PC-9 (cell line): ENCODE measurements at regions not wholly inside any gene's neighbourhood (a gene's known extent, or its start where the extent isn't known, plus 50 kb on each side); places are given as distances from the start of the nearest gene placed in this dataset.

Experiments used
- BruUV-seq: library from RNA; stranded (reverse); fragments of 400-500 nt; replicated peaks from 2 replicates; lab custom pipeline; 2021; lab: Mats Ljungman, UMichigan
- CTCF ChIA-PET: fragments of 300-600 bp; sonication (Branson Sonifier 250); formaldehyde crosslinking; loops from one replicate; lab custom pipeline; 2022; ENCODE audit warnings: antibody characterized with exemption; lab: Charles Lee
- POLR2A ChIA-PET: fragments of 300-600 bp; sonication (Branson Sonifier 250); formaldehyde crosslinking; loops from one replicate; lab custom pipeline; 2022; ENCODE audit warnings: antibody characterized with exemption; ENCODE audit not compliant: unreplicated experiment; lab: Charles Lee
- DNase-seq, 2 experiments: peaks; one replicate each; pipeline versions ENCODE4 v3.0.0 to v3.0.0-alpha.2; 2015 to 2022; ENCODE audit warnings: mixed read lengths in 1 of 2
- H2AFZ ChIP-seq: fragments of 200-600 bp; sonication (generic); 2 replicates; pipeline ENCODE4 v1.8.1; 2017; ENCODE audit warnings: antibody characterized with exemption
- H3F3A ChIP-seq: fragments of 200-600 bp; sonication (generic); 2 replicates; pipeline ENCODE4 v1.8.1; 2017; ENCODE audit warnings: antibody characterized with exemption, mild to moderate bottlenecking, low read depth; ENCODE audit not compliant: insufficient read depth
- H3K27ac ChIP-seq: fragments of 200-600 bp; sonication (generic); 2 replicates; pipeline ENCODE4 v1.6.1; 2016; ENCODE audit warnings: mixed run types
- H3K27me3 ChIP-seq: fragments of 200-600 bp; sonication (generic); 2 replicates; pipeline ENCODE4 v1.6.1; 2016; ENCODE audit warnings: low read depth, mixed run types; ENCODE audit not compliant: insufficient read depth
- H3K36me3 ChIP-seq: fragments of 200-600 bp; sonication (generic); 2 replicates; pipeline ENCODE4 v1.6.1; 2016; ENCODE audit warnings: low read depth, mixed run types
- H3K4me1 ChIP-seq: fragments of 200-600 bp; sonication (generic); replicated peaks from 2 replicates; pipeline ENCODE4 v1.6.1; 2016; ENCODE audit warnings: mixed run types; ENCODE audit not compliant: insufficient read depth
- H3K4me2 ChIP-seq: fragments of 200-600 bp; sonication (generic); 2 replicates; pipeline ENCODE4 v1.6.1; 2017; ENCODE audit warnings: mixed run types
- H3K4me3 ChIP-seq: fragments of 200-600 bp; sonication (generic); 2 replicates; pipeline ENCODE4 v1.6.1; 2016; ENCODE audit warnings: mixed run types
- H3K79me2 ChIP-seq: fragments of 200-600 bp; sonication (generic); 2 replicates; pipeline ENCODE4 v1.6.1; 2017; ENCODE audit warnings: low read depth, mixed run types
- H3K9me2 ChIP-seq: fragments of 200-600 bp; sonication (generic); 2 replicates; pipeline ENCODE4 v1.8.1; 2017; ENCODE audit warnings: mild to moderate bottlenecking; ENCODE audit not compliant: insufficient read depth
- H3K9me3 ChIP-seq: fragments of 200-600 bp; sonication (generic); 2 replicates; pipeline ENCODE4 v1.8.1; 2016; ENCODE audit warnings: low read depth; ENCODE audit not compliant: insufficient read depth
- H4K20me1 ChIP-seq: fragments of 200-600 bp; sonication (generic); 2 replicates; pipeline ENCODE4 v1.8.1; 2017; ENCODE audit not compliant: insufficient read depth
- EZH2 ChIP-seq: fragments of 200-600 bp; sonication (generic); IDR thresholded peaks from 2 replicates; pipeline ENCODE4 v1.8.0; 2017; ENCODE audit warnings: antibody characterized with exemption, low read depth
- intact Hi-C: fragments of 100-400 bp; cut with micrococcal nuclease; formaldehyde crosslinking; loops from one replicate; pipeline ENCODE4 v1.10.0; 2022; ENCODE audit not compliant: unreplicated experiment
- TF ChIP-seq, protein P1 (sequence below): fragments of 200-600 bp; sonication (generic); conservative IDR thresholded peaks from 2 replicates; pipeline ENCODE4 v1.6.1; 2017; ENCODE audit warnings: mixed run types, antibody characterized with exemption, mild to moderate bottlenecking, moderate library complexity

GRCh38 chr13:106234636-106235035, 300.8 kb downstream of the EFNB2 start:
- no peaks in the 10 kb centered on the region for H3K9me3 ChIP-seq
- no peaks in the 10 kb centered on the region for H4K20me1 ChIP-seq
- intact Hi-C loops = no loop called here
- no TSS peak for BruUV-seq
- H3K36me3 ChIP-seq = no peaks in the 10 kb centered on the region
- no peaks in the 10 kb centered on the region for H3K4me1 ChIP-seq
- H3K9me2 ChIP-seq = peaks cover 4% of the 10 kb centered on the region; the same call in 1 of the 2 replicates
- POLR2A ChIA-PET = no interaction called here
- H3K27me3 ChIP-seq = no peaks in the 10 kb centered on the region
- H3F3A ChIP-seq = no peaks in the 10 kb centered on the region
- CTCF ChIA-PET = no interaction called here
- no peak overlapping the region for H3K4me2 ChIP-seq
- H3K79me2 ChIP-seq = no peaks in the 10 kb centered on the region
- H3K27ac ChIP-seq = no peak overlapping the region
- H2AFZ ChIP-seq = no peak overlapping the region
- TF ChIP-seq, protein P1, sequence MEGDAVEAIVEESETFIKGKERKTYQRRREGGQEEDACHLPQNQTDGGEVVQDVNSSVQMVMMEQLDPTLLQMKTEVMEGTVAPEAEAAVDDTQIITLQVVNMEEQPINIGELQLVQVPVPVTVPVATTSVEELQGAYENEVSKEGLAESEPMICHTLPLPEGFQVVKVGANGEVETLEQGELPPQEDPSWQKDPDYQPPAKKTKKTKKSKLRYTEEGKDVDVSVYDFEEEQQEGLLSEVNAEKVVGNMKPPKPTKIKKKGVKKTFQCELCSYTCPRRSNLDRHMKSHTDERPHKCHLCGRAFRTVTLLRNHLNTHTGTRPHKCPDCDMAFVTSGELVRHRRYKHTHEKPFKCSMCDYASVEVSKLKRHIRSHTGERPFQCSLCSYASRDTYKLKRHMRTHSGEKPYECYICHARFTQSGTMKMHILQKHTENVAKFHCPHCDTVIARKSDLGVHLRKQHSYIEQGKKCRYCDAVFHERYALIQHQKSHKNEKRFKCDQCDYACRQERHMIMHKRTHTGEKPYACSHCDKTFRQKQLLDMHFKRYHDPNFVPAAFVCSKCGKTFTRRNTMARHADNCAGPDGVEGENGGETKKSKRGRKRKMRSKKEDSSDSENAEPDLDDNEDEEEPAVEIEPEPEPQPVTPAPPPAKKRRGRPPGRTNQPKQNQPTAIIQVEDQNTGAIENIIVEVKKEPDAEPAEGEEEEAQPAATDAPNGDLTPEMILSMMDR = no peak
- TF ChIP-seq EZH2 = no peak
- no peak for DNase-seq
- H3K4me3 ChIP-seq = no peak overlapping the region

DNA sequence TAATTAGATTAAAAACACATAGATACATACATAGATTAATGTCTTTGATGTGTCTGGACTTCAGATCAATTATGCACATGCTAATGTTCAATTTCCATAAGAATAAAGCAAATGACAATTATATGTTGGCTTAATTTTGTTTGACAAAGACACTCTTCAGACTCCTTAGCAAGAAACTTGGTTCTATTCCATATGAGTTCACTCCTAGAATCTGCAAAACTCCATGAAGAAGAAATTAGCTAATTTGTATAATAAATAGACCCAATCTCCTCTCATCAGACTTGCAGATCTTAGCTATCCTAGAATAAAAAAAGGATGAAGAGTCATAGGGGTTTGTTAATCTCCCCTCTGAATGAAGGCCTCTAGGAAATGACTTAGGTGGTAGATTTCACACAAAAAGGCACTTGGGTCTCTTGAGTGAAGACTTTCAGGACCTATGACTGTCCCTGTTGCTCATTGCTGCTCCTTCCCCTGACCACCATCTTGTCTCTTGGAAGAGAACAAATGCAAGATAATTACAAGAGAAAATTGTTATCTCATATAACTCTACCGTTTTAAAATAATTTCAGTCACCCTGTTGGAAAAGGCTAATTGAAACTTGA, 302.2 kb downstream of the EFNB2 start:
- ChIA-PET CTCF (no interaction called here), POLR2A (no interaction called here)
- H3K79me2 ChIP-seq = no peaks in the 10 kb centered on the region

DNA sequence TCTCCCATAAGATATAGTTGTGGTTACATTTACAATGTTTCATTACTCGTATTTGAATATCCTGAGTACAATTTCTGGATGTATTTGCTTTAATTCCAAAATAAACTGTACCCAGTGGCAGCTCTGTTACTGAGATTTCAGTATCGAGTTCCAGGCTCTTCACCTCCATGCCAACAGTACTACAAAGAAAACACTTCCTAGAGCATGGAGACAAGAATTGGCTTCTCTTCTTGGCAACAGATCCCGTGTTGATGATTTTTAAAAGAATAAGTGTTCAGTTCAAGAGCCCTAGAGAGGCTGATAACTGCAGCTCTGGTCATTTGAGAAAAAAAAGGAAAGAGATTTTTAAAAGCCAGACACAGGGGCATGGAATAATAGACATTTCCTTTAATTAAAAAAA, 302.8 kb downstream of the EFNB2 start:
- Histone ChIP-seq H3K4me3 (no peak overlapping the region), H3F3A (no peaks in the 10 kb centered on the region), H3K4me1 (no peaks in the 10 kb centered on the region), H3K79me2 (no peaks in the 10 kb centered on the region), H3K27ac (no peak overlapping the region), H3K4me2 (no peak overlapping the region), H3K36me3 (no peaks in the 10 kb centered on the region), H4K20me1 (no peaks in the 10 kb centered on the region), H3K27me3 (no peaks in the 10 kb centered on the region), H2AFZ (no peak overlapping the region), H3K9me2 (no peaks in the 10 kb centered on the region), H3K9me3 (no peaks in the 10 kb centered on the region)
- intact Hi-C loops = no loop called here
- DNase-seq = no peak
- ChIA-PET CTCF (no interaction called here), POLR2A (no interaction called here)
- BruUV-seq = no TSS peak
- TF ChIP-seq, protein P1 = no peak
- no peak for TF ChIP-seq EZH2

More for the DNA sequence above, 302.2 kb downstream of the EFNB2 start:
- H3F3A ChIP-seq = no peaks in the 10 kb centered on the region
- H3K9me3 ChIP-seq = no peaks in the 10 kb centered on the region
- H3K4me1 ChIP-seq = no peaks in the 10 kb centered on the region
- no peak overlapping the region for H3K27ac ChIP-seq
- no peak overlapping the region for H3K4me3 ChIP-seq
- intact Hi-C loops = no loop called here
- no peak overlapping the region for H2AFZ ChIP-seq
- no peak for DNase-seq
- H3K36me3 ChIP-seq = no peaks in the 10 kb centered on the region
- H3K9me2 ChIP-seq = no peaks in the 10 kb centered on the region
- TF ChIP-seq EZH2 = no peak
- TF ChIP-seq, protein P1 = no peak
- BruUV-seq = no TSS peak
- H3K27me3 ChIP-seq = no peaks in the 10 kb centered on the region
- no peak overlapping the region for H3K4me2 ChIP-seq
- H4K20me1 ChIP-seq = no peaks in the 10 kb centered on the region
